Duodenal mucosa (tissue), 2 donors: ENCODE measurements at regions not wholly inside any gene's neighbourhood (a gene's known extent, or its start where the extent isn't known, plus 50 kb on each side); places are given as distances from the start of the nearest gene placed in this dataset.

Source experiments
- H3K27ac ChIP-seq: one replicate; pipeline ENCODE4 v1.7.0; 2013; ENCODE audit warnings: low read depth, low read length
- H3K27me3 ChIP-seq, 2 donors: one replicate each; pipeline ENCODE4 v1.7.0; 2013; ENCODE audit warnings: low read length in 2 of 2, control low read depth in 1 of 2; ENCODE audit not compliant: insufficient read depth in 2 of 2, control insufficient read depth in 1 of 2
- H3K36me3 ChIP-seq, 2 donors: one replicate each; pipeline ENCODE4 v1.7.0; 2013; ENCODE audit warnings: low read length in 2 of 2, control low read depth in 1 of 2; ENCODE audit not compliant: insufficient read depth in 2 of 2, control insufficient read depth in 1 of 2
- H3K4me1 ChIP-seq, 2 donors: one replicate each; pipeline ENCODE4 v1.7.0; 2013; ENCODE audit warnings: low read length in 2 of 2, control low read depth in 1 of 2; ENCODE audit not compliant: insufficient read depth in 2 of 2, control insufficient read depth in 1 of 2
- H3K4me3 ChIP-seq, 2 donors: one replicate each; pipeline ENCODE4 v1.7.0; 2013; ENCODE audit warnings: low read length in 2 of 2, low read depth in 1 of 2
- H3K9ac ChIP-seq, 2 donors: one replicate each; pipeline ENCODE4 v1.7.0; 2013; ENCODE audit warnings: low read length in 2 of 2, low read depth in 1 of 2
- H3K9me3 ChIP-seq, 2 donors: one replicate each; pipeline ENCODE4 v1.7.0; 2013; ENCODE audit warnings: low read length in 2 of 2, control low read depth in 1 of 2; ENCODE audit not compliant: control insufficient read depth in 1 of 2

DNA sequence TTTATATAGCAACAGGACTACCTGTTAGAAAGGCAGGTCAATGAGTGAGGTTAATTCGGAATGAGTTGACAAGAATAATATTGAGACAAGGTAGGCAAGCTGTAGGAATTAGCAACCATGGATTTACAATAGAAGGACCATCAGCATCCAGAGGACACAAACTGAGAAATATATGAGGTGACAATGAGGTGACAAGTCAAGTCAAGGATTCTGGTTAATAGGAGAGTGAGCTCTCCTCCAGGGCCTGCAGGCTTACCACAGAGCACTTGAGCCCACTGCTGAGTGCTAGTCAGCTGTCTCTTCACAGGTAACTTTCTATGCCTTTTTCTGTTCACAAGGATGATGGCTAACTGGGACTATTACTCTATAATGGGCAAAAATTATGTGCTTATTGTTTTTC, 227.2 kb downstream of the MRPS30 start:
- H3K9ac ChIP-seq = no peak overlapping the region
- no peak overlapping the region for H3K4me3 ChIP-seq
- no peaks in the 10 kb centered on the region for H3K36me3 ChIP-seq

DNA sequence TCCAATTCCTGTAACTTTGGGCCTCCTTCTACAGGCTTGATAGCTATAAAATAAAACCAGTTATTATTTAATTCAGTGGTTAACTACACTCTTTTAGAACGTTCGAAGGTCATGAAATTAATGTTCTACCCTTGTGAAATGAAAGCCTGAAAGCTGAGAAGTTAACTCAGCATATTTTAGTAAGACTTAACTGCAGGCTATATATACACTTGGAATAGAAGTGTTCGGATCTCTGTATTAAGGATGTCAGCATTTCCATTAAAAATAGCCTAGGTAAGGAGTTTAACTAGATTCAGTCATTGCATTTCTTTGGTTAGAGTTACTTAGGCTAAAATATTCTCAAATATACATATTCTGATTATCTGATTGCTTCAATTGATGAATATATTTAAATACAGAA, 229.2 kb downstream of the MRPS30 start:
- no peak overlapping the region for H3K9ac ChIP-seq
- no peak overlapping the region for H3K27ac ChIP-seq
- no peaks in the 10 kb centered on the region for H3K9me3 ChIP-seq
- no peaks in the 10 kb centered on the region for H3K27me3 ChIP-seq
- no peak overlapping the region for H3K4me3 ChIP-seq
- H3K36me3 ChIP-seq = no peaks in the 10 kb centered on the region
- H3K4me1 ChIP-seq = no peaks in the 10 kb centered on the region

More for the DNA sequence above, 227.2 kb downstream of the MRPS30 start:
- Histone ChIP-seq H3K27ac (no peak overlapping the region), H3K4me1 (no peaks in the 10 kb centered on the region), H3K27me3 (no peaks in the 10 kb centered on the region), H3K9me3 (no peaks in the 10 kb centered on the region)

DNA sequence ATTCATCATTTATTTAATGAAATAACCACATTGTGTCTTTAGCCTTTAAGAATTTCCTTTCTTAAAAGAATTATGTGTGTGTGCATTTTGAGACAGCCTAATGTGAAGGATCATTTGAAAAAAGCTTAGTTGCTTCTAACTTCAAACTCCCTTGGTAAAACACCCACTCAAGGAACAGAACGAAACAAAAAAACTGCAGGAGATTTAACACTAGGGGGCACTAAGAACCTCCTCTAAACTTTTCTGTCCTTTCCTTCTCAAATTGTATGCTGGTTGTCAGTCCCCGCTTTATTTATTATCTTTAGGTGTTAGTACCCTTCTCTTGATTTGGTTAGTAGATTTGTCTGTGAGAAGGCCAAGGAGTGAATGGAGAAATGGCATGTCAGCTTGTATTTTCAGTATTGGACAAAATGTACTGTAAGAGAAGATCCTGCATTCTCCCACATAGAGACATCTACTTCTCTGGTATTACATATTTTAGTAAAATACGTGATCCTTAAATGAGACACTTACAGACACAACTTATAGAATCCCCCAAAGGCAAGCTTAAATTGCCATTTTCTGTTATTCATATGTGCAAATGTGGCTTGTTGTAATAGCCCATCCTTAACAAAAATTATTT, 229.7 kb downstream of the MRPS30 start:
- Histone ChIP-seq H3K4me3 (no peak overlapping the region), H3K36me3 (no peaks in the 10 kb centered on the region), H3K4me1 (no peaks in the 10 kb centered on the region), H3K27me3 (no peaks in the 10 kb centered on the region), H3K9ac (no peak overlapping the region), H3K27ac (no peak overlapping the region), H3K9me3 (no peaks in the 10 kb centered on the region)

DNA sequence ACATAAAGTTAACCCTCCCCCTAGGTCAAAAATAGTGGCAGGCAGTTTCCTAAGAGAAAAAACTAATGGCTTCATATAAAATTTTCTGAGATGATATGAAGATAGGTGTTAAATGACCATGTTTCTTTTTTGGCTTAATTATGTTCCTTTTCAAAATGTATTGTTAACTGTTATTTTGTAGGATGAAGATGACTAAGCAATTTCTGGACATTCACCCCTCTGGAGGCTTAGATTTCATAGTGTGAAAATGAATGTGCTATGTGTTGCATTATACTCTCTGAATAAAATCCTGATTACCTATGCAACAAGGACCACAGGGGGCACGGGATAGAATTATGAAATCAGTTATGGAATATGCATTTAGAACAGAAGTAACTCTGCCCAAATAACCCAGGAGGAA, 233.5 kb downstream of the MRPS30 start:
- Histone ChIP-seq H3K4me3 (no peak overlapping the region), H3K27me3 (no peaks in the 10 kb centered on the region), H3K36me3 (no peaks in the 10 kb centered on the region), H3K4me1 (no peaks in the 10 kb centered on the region), H3K9ac (no peak overlapping the region), H3K27ac (no peak overlapping the region), H3K9me3 (no peaks in the 10 kb centered on the region)

DNA sequence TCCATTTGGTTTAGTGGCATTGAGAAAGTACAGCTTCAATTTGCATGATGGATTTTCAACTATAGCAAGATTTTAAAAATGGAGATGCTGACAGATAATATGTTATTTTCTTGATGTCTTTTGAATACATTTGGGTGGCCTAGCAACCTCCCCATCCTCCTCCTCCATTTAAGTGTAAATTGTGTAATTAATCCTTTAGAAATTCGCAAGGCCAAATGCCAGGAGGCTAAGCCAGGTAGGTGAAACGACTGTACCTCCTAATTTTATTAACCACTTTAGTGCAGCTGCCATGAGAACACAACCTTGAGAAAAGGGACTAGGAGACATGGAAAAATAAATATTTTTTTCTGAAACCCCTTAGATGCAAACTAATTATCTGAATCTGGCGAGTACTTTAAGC, 248.8 kb downstream of the MRPS30 start:
- no peaks in the 10 kb centered on the region for H3K9me3 ChIP-seq
- no peak overlapping the region for H3K4me3 ChIP-seq
- H3K27ac ChIP-seq = no peak overlapping the region
- no peaks in the 10 kb centered on the region for H3K27me3 ChIP-seq
- no peaks in the 10 kb centered on the region for H3K4me1 ChIP-seq
- H3K9ac ChIP-seq = no peak overlapping the region
- H3K36me3 ChIP-seq = no peaks in the 10 kb centered on the region

DNA sequence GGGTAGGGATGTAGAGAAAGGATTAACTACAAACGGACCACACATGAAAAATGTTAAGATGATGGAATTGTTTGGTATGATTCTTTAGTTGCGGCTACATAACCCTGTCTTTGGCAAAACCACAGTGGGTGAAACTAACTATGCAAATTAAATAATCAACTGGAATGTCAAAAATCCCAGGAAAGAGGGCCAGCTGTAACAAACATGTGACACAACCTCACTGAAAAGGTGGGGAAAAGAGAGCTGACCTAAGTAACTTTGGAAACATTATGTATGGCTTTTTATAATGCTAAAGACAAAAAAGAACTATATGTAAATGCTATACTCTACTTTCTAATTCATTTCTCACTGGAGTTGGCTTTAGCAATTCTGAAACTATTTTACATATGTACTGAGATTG, 252.0 kb downstream of the MRPS30 start:
- Histone ChIP-seq H3K9ac (no peak overlapping the region), H3K27me3 (no peaks in the 10 kb centered on the region), H3K9me3 (no peaks in the 10 kb centered on the region), H3K36me3 (no peaks in the 10 kb centered on the region), H3K27ac (no peak overlapping the region), H3K4me3 (no peak overlapping the region), H3K4me1 (no peaks in the 10 kb centered on the region)

DNA sequence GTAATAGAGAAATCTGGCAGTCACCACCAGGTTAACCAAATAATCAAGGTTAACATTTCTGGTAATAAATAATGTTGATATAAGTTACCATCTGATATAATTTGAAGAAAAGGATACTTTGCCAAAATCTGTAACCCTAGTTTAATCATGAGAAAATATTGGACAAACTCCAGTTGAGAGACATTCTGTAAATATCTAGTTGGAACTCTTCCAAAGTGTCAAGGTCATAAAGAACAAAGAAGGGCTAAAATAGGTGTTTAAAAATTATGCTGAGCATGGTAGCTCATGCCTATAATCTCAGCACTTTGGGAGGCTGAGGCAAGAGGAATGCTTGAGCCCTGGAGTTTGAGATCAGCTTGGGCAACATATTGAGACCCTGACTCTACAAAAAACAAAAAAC, 253.3 kb downstream of the MRPS30 start:
- no peak overlapping the region for H3K9ac ChIP-seq
- H3K27me3 ChIP-seq = no peaks in the 10 kb centered on the region
- no peaks in the 10 kb centered on the region for H3K36me3 ChIP-seq
- no peaks in the 10 kb centered on the region for H3K9me3 ChIP-seq
- H3K4me3 ChIP-seq = no peak overlapping the region
- no peaks in the 10 kb centered on the region for H3K4me1 ChIP-seq
- no peak overlapping the region for H3K27ac ChIP-seq

DNA sequence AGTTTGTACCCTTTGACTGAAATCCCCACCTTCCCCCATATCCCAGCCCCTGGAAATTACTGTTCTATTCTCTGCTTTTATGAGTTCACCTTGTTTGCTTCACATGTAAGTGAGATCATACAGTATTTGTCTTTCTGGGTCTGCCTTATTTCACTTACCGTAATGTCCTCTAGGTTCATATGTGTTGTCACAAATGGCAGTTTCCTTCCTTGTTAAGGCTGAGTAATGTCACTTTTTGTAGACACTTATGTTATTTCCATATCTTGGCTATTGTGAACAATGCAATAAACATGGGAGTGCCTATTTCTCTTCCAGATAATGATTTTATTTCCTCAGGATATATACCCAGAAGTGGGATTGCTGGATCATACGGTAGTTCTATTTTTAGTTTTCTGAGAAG, 272.3 kb downstream of the MRPS30 start:
- Histone ChIP-seq H3K27ac (no peak overlapping the region), H3K4me1 (no peaks in the 10 kb centered on the region), H3K9ac (no peak overlapping the region), H3K9me3 (no peaks in the 10 kb centered on the region), H3K36me3 (no peaks in the 10 kb centered on the region), H3K27me3 (no peaks in the 10 kb centered on the region), H3K4me3 (no peak overlapping the region)

DNA sequence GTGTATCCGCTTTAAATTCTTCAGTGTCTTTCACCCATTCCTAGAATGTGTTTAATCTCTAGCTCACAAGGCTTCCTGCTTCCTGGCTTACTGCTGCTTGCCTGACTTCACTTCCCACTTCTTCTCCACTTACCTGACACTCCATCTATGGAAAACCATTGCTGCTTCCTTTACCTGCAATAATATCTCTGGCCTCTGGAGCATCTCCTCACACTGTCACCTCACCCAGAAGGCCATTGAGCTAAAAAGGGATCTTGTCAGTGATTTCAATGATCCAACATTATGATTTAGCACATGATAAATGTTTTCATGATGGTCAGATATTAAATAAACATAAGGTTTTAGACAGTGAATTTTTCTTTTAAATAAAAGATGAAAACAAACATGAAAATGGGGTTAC, 281.1 kb downstream of the MRPS30 start:
- H3K4me3 ChIP-seq = no peak overlapping the region

DNA sequence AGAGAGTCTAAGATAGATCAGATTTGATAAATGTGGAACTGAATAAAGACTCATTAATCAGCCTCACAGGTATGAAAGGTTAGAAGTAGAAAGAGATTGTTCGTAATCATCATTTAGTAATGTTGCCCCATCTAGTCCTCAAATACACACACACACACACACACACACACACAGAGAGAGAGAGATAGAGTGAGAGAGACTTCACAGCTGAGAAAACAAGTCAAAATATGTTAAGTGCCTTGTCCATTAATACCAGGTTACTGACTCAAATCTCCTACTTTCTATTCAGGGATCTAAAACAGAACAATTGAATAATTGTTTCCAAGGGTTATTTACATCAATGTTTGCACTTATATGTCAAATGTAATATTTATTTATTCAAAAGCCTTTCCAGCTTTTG, 284.6 kb downstream of the MRPS30 start:
- H3K4me3 ChIP-seq = no peak overlapping the region
- no peak overlapping the region for H3K27ac ChIP-seq
- H3K9me3 ChIP-seq = peaks cover 0 to 3% of the 10 kb centered on the region in 2 donors
- H3K27me3 ChIP-seq = no peaks in the 10 kb centered on the region
- no peak overlapping the region for H3K9ac ChIP-seq
- no peaks in the 10 kb centered on the region for H3K36me3 ChIP-seq
- no peaks in the 10 kb centered on the region for H3K4me1 ChIP-seq

More for the DNA sequence above, 281.1 kb downstream of the MRPS30 start:
- Histone ChIP-seq H3K36me3 (no peaks in the 10 kb centered on the region), H3K9me3 (peaks cover 0 to 4% of the 10 kb centered on the region in 2 donors), H3K27ac (no peak overlapping the region), H3K27me3 (no peaks in the 10 kb centered on the region), H3K9ac (no peak overlapping the region), H3K4me1 (no peaks in the 10 kb centered on the region)
